ENCODE measurements at regions not wholly inside any gene's neighbourhood (a gene's known extent, or its start where the extent isn't known, plus 50 kb on each side); places are given as distances from the start of the nearest gene placed in this dataset.

DNA sequence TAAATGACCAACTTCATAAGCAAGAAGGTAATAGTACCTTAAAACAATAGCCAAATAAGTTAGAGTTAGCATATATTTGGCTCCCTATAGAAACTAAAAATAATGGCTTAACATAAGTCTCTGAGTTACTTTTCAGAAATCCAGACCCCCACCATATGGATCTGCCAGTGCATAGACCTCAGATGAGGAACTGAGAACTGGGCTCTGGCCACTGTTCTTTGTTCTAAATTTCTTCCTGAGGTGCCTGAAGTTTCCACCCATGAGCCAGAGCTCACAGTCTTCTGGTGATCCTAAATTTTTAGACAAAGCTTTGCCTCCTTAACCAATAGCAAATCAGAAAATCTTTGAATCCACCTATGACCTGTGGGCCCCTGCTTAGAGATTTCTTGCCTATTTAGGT, 250.9 kb downstream of the YTHDC2 start:
- no peak for TF ChIP-seq CTCF (IDR thresholded peaks at IDR 0.05)
- TF ChIP-seq EZH2phosphoT487 (IDR thresholded peaks at IDR 0.05), result no peak
- no peak for TF ChIP-seq EZH2 (IDR thresholded peaks at IDR 0.05)
